Keratinocyte (primary cell): ENCODE measurements at regions not wholly inside any gene's neighbourhood (a gene's known extent, or its start where the extent isn't known, plus 50 kb on each side); places are given as distances from the start of the nearest gene placed in this dataset.

Source experiments
- CTCF ChIP-seq, 3 experiments: IDR thresholded peaks in 1 of 3; conservative IDR thresholded peaks in 1 of 3; optimal IDR thresholded peaks in 1 of 3; 2 replicates in 2 of 3; 3 replicates in 1 of 3; pipeline versions ENCODE3 to v1.5.1; 2011; ENCODE audit warnings: low read length in 3 of 3, mild to moderate bottlenecking in 3 of 3, moderate library complexity in 2 of 3, control low read depth in 1 of 3, inconsistent platforms in 1 of 3; ENCODE audit not compliant: insufficient read depth in 2 of 3; ENCODE audit errors: extremely low read depth in 1 of 3
- EZH2 ChIP-seq: IDR thresholded peaks from one replicate; pipeline ENCODE4 v1.6.1; 2012; ENCODE audit warnings: inconsistent platforms, mild to moderate bottlenecking, low read length, moderate library complexity

- TF ChIP-seq CTCF (optimal IDR thresholded peaks at IDR 0.05 in 1 of 3, IDR thresholded peaks at IDR 0.05 in 1 of 3, conservative IDR thresholded peaks at IDR 0.05 in 1 of 3; ENCODE audit: extremely low read depth in 1 of 3, insufficient read depth in 2 of 3, low read length in 3 of 3), result no peak
- TF ChIP-seq EZH2, result no peak
Measured at GRCh38 chr6:169988769-169989550, 237.5 kb downstream of the ERMARD start.
